GM21576 (cell line): ENCODE measurements at regions not wholly inside any gene's neighbourhood (a gene's known extent, or its start where the extent isn't known, plus 50 kb on each side); places are given as distances from the start of the nearest gene placed in this dataset.

Experiments
- ATAC-seq: cut with Tn5 transposase; IDR thresholded peaks from one replicate; pipeline ENCODE4 v1.9.1; 2021; ENCODE audit warnings: mild to moderate bottlenecking, moderate library complexity; ENCODE audit not compliant: unreplicated experiment

- ATAC-seq, result no peak
These were observed 712.7 kb downstream of the DHX35 start for GRCh38 chr20:39674842-39675241.

DNA sequence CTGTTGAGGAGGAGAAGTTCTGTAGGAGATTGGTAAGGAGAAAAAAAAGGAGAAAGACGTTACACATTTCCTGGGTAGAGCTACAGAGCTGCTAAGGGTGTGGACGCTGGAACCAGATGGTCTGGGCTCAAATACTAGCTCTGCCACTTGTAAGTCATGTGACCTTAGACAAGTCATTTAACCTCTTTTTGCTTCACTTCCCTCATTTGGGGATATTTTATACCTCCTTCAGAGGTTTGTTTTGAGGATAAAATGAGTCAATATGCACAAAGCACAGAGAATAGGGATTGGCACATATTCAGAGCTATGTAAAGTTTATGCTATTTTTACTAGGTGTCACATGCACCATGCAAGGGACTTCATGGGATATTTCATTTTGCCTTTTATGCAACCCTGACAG, 708.8 kb downstream of the DHX35 start:
- no peak for ATAC-seq

DNA sequence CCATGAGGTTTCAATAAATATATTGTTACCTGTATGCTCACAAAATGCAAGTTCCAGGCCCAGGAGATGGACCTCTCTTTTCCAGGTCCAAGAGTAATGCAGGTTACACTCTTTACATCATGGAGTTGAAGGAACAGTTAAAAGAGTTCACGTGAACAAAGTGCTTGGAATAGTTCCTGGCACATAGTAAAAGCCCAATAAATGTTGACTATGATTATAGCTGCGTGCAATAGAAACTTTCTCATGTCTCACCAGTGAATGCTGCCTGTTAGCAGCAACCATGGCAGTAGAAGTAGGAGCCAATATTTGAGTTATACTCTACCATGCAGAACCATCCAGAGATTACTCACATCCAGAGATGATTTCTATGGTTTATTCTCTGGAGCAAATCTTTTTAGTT, 707.5 kb downstream of the DHX35 start:
- ATAC-seq, result no peak

DNA sequence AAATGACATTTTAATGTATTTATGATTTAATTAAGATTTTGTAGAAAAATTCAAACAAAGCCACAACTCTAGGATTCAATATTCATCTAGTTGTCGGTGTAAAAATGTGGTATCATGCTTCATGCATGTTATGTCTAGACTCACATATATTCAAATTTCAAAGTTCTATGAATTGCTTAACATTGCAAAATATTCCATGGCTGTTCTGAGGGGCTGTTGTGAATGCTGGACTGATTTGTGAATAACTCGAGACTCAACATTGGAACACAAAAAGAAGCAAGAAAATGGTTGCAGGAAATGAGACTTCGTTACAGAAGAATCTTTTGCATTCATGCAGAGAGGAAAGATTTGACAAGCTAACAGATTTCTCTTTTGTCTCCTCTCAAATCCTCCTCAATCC, 705.9 kb downstream of the DHX35 start:
- ATAC-seq, result no peak

DNA sequence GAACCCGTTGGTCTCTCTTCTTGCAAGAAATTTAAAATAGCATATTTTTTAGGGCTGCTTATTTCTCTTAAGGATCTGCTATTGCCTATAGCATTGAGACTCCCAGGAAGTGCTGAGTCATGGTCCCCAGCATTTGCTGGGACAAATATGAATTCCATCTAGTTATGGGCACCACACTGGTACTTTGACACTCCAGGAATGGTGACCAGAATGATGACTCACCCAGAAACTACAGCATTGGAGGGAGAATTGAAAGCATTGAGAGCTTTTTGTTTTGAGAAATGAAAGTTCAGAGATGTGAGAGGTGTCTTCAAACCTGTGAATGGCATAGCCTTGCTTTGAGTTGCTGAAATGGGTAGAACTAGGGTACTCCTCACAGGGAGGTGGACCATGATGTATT, 699.7 kb downstream of the DHX35 start:
- ATAC-seq, result no peak

DNA sequence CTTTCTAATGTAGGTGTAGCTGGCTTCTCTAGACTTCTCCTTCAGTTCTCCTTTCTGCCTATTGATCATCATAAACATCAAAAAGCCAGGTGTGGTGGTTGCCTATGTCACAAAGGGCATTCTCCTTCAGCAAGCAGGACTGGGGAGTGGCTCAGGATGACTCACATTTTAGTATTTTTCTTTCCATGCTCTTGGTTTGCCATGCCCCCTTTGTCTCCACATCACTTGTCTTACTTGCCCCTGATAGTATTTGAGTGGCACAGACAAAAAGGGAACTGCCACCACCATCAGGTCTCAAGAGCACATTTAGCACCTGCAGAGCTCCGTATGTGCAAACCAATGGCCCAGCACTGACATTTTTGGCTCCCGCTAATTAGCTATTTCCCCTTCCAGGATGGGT, 698.8 kb downstream of the DHX35 start:
- ATAC-seq, result no peak

DNA sequence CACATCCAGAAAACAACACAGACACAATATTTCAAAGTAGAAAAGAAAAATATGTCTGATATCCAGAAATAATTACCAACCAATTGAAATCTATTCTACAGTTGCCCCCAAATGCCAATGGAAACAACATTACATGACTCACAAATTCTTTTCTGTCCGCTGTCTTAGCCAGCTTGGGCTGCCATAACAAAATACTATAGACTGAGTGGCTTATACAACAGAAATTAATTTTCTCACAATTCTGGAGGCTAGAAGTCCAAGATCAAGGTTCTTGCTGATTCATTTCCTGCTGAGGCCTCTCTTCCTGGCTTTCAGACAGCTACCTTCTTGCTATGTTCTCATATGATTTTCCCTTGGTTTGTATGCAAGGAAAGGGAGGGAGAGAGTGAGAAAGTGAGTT, 698.1 kb downstream of the DHX35 start:
- no peak for ATAC-seq

DNA sequence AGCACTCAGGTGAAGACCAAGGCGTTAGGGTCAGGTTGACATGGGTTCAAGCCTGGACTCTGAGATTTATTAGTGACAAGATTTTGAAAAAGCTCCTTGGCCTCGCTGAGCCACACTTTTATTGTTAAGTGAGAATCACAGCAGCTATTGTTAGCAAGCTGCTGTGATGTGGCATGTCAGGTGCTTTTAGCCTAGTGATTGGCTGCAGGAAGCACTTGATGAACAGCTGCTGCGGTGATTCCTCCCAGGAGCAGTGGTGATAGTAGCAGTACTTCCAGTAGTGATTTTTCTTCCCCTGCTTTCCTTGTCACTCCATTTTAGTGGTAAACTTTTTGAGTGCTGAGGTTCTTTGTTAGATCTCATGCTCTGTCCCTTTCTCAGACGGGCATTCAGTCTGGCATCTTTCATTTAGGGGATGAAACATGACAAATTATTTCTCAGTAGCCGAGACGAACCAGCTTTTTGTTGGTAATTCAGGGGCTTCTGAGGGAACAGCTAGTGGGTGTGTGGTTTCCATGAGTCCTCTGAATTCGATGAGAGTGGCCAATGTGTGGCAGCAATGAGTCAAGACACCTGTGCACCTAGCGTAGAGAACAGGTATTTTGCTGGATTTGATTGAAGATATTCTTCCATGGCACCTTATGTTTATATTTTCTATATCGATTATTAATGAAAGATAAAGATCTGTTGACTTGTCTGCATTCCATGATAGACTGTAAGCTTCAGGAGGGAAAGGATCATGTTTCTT, 696.7 kb downstream of the DHX35 start:
- no peak for ATAC-seq

DNA sequence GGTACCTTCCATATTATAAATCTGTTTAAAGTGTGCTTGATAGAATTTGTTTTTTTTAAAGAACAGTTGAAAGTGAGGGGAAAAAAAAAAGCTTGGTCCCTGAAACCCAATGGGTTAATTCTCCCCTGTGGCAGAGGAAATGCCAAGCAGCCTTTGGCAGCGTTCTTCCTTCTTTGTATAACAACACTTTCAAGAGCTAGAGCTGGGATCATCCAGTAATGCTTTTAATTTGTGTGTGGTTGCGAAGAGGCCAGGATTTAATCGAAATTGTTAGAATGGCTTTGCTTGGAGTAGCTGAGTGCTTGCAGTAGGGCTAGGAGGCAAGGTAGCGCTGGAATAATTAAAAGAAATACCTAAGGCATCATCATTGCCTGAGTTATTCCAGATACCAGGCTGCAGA, 692.0 kb downstream of the DHX35 start:
- ATAC-seq, result no peak

DNA sequence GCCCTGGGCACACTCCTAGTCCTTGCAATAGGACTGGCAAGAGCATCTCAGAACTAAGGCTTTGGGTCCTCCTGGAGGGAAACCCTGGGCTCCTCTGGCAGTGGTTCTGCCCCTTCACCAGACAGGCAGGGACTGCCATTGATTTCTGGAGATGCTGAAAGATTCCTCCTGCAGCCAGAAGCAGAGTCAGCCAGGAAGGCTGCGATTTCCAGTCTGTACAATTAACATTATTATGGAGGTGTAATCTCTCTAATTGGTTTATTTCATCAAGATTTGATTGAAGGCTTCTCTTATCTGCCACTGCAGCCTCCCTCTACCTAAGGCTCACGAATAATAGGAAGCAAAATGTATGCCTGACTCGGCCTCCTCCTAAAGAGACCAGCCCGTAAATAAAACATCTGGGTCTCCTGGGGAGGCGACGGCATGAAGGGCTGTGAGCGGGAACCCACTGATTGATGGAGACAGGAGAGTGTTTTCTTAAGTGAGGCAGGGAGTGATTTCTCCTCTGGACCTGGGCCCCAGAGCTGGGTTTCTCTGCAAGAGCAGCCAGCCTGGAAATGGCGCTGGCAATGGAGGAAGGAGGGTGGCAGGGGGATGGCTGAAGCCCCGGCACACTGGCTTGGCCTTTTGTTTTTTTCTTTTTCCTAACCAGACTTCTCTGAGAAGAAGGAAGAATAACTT, 689.6 kb downstream of the DHX35 start:
- ATAC-seq, result no peak

- no peak for ATAC-seq
These were observed 684.8 kb downstream of the DHX35 start for GRCh38 chr20:39646874-39647413.

- ATAC-seq, result no peak
These were observed 683.0 kb downstream of the DHX35 start for GRCh38 chr20:39645131-39645530.

GRCh38 chr20:39643292-39643691, 681.1 kb downstream of the DHX35 start:
- ATAC-seq, result no peak

- ATAC-seq, result no peak
These were observed 679.3 kb downstream of the DHX35 start for GRCh38 chr20:39641423-39641822.

- ATAC-seq, result no peak
These were observed 678.0 kb downstream of the DHX35 start for GRCh38 chr20:39640147-39640546.

GRCh38 chr20:39638731-39639130, 676.6 kb downstream of the DHX35 start:
- no peak for ATAC-seq

GRCh38 chr20:39633689-39634088, 671.5 kb downstream of the DHX35 start:
- ATAC-seq, result no peak

DNA sequence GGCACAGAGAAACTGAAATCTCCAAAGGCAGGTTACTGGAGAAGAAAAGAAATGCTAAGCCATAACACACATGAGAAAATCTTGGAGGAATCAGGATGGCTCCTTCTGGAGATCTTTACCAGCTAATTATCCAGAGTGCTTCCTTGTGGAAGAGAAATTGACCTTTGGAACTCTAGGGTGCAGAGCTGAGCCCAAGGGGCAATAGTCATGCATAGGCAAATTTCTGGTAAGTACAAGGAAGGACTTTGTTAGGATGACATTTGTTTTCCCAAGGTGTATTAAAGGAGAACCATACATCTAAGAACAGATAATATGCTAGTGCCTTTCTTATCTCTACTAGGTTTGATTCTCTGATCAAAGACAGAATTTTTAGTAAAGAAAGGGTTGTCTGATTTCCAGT, 670.6 kb downstream of the DHX35 start:
- no peak for ATAC-seq

GRCh38 chr20:39632176-39632575, 670.0 kb downstream of the DHX35 start:
- no peak for ATAC-seq

GRCh38 chr20:39631557-39631956, 669.4 kb downstream of the DHX35 start:
- ATAC-seq, result no peak

DNA sequence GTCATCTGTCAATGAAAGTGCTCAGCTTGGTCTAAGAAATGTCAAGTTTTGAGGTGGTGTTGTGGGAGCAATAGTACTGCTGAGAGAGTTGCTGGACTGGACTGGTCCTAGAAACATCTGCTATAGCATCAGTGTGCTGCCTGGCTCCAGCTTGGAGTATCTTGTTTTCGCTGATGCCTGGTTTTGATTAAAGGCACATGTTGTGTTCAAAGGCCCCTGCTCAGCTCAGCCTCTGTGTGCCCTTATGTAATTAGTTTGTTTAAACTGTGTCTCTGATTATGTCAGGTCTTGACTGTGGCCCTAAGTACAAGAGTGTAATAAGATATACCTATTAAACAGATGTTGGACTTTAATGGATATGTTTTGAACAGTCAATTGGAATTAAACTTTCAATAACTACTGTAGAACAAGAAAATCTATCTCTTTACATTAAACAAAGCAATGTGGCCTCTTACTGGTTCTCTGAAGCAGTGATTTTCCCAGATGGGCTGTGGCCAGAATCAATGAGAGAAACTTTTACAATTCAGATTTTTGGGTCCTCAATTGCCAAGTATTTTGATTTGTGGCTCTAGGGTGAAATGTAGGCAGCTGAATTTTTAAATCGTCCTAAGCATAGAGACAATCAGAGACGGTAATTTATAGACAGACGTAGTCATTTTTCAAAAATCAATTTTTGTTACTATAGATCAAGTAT, 668.2 kb downstream of the DHX35 start:
- no peak for ATAC-seq

DNA sequence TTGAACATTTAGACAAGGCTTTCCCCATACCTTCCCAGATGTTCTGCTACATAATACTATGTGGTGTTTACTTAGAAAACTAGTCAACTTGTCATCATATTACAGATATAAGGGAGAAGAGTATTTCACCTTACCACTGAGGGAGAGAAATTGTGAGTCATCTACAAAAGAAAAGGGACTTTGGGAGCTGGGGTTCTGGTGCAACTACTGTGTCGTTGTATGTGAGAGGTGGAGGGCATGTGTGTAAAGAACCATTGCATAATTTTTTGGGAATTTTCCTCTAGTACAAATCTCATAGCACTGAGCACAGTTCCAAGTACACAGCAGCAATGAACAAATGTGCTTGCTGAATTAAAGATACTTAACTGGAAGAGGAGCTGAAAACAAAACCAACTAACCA, 665.6 kb downstream of the DHX35 start:
- ATAC-seq, result no peak
